ENCODE measurements at regions not wholly inside any gene's neighbourhood (a gene's known extent, or its start where the extent isn't known, plus 50 kb on each side); places are given as distances from the start of the nearest gene placed in this dataset.

DNA sequence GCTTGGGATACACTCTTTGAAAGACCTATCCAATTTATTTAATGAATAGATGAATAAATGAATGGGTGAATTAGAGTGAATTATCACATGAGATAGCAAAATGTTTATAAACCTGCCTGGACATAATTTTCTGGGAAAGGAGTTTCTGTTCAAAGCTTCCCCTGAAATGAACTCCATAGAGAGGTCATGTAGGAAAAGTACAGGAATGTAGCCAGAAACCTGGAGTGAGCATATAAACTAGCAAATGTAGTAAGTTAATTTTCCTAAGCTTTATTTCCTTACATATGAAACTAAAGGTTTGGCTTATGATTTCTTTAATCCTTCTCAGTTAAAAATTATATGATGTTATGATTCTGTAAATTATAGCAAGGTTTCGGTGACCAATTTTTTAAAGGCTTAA lies 380.3 kb upstream of the RSPO3 start:
- in situ Hi-C loops (cut with HindIII; ENCODE audit: low sequenced_read_pairs) = no loop called here

DNA sequence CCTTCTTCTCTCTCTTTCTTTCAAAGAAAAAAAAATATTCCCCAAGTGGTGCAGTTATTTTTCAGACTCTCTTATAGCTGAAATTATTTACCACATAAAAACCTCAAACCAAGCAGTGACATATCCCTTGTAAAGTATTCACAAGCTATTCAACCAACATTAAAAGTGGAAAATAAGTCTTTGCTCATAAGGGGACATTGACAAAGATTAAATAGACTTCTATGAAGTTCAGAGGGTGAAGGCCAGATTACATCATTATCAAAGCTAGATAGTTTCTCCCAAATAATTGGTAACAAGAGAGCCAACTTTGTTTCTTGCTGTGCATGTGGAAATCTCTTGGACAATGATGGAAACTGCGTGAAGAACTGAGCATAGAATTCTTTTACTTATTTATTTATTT lies 379.8 kb upstream of the RSPO3 start:
- in situ Hi-C loops (cut with HindIII; ENCODE audit: low sequenced_read_pairs) = no loop called here

DNA sequence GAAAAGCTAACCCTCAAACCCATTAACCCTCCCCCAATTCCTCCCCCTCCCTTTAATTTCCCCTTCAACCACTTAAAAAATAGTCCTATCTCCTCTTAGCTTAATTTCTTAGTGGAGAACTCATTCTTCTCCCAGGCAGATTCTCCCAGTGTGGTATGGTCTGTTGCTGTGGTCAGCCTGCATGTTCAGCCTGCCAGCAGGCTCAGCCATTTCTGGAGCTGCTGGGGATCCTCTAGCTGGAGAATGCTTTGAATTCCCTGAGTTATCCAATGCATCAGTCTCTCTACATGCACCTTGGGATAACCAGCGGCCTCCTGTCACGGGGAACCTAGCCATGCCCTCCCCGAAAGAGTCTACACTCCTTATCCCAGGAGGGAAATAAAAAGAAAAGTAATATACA lies 375.4 kb upstream of the RSPO3 start:
- in situ Hi-C loops (cut with HindIII; ENCODE audit: low sequenced_read_pairs) = no loop called here

DNA sequence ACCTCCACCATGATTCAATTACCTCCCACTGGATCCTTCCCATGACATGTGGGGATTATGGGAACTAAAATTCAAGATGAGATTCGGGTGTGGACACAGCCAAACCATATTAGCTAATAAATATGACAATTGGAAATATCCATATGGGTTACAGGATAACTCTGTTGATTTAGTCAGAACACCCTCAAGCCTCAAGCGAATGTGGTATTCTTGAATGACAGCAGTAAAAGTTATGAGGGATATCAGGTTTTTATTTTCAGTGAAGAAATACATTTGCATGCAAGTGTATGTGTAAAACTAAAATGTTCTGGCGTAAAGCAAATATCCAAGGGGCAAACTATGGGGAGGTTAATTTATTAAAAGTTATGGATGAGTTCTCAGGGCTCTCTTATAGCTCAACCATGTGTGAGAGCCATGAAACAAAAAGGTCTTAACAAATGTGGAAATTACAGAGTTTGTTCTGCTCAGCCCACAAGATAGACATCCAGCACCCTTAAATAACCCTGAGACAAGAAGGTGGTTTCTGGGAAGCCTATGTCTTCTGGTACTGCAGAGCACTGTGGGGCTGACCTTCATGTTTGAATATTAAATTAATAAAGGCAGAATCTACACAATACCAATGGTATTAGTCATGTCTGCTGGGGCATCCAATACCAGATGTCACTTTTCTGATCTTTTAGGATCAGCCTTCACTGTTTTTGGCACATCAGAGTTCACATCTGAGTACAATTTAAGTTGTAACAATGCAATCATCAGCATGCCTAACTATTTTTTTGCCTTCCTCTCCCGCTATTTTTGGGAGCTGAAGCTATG lies 370.5 kb upstream of the RSPO3 start:
- in situ Hi-C loops (cut with HindIII; ENCODE audit: low sequenced_read_pairs) = no loop called here

DNA sequence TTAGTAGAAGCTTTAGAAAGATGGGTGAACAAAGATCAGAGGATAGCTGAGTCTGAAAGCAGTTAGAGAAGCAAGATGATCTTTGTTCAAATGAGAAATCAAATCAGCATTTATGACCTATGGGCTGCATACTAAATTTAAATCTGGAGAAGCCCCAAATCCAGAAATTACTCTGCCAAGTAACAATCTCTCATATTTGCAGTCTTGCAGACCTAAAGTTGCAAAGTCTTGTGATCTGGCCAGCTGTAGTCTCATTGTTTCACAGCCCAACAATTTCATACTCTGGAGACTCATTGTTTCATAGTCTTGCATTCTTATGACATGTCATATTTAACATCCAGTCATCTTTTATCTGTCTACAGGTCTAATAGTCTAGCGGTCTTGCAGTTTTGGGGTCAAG lies 364.9 kb upstream of the RSPO3 start:
- in situ Hi-C loops (cut with HindIII; ENCODE audit: low sequenced_read_pairs) = no loop called here

DNA sequence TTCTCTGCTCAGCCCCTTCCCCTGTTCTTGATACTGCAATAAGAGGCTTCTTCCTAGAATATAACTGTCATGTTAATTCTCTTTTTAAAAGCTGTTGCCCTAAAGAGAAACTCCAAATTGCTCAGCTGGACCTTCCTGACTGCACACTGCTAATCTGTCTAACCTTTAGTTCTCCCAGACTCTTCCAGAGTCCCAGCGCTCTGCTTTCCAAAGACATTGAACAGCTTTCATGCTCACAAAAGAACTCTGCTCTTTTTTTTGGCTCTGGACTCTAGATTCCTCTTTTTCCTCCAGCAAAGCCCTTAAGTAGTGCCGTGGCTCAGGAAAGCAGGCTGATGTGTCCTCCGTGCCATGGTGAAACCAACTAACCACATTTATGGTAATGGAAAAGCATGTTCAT lies 356.6 kb upstream of the RSPO3 start:
- in situ Hi-C loops (cut with HindIII; ENCODE audit: low sequenced_read_pairs) = loop anchor here (10.0 kb wide), 1 partner anchor 67 kb away; no protein-coding TSS in a partner anchor

DNA sequence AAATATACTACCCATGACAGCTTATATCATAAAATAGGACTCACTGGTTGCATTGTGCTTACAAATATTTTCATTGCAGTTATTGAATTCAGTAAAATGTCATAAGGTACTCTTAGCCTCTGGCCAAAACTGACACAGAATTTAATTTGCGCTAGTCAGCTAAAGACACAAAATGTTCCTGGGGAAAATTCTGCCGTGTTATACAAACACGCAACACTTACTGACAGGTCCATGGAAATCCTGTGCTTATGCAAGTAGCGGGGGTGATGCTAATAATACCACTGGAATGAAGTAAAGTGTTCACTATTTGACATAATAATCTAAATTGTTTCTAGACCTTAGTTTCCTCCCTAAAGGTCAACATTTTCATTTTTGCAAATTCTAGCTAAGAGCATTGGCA lies 354.4 kb upstream of the RSPO3 start:
- in situ Hi-C loops (cut with HindIII; ENCODE audit: low sequenced_read_pairs) = loop anchor here (10.0 kb wide), 1 partner anchor 69 kb away; no protein-coding TSS in a partner anchor

DNA sequence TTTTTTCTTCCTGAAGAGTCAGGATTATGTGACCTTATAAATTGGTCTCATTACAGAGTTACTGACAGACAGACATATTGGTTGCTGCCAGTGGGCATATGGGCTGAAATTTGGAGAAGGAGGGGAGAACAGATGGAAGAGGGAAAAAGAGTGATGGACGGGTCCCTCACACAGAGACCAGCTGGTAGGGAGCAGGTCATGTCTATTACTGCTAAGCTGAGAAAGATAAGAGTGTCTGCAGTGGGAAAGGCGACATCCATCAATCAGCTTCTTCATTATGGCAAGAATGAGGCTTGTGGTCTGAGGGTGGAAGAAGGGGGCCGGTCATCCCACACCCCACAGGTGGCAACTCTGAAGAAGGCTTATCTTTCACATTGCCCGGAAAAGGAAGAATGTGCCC lies 353.8 kb upstream of the RSPO3 start:
- in situ Hi-C loops (cut with HindIII; ENCODE audit: low sequenced_read_pairs) = loop anchor here (5.0 to 10.0 kb wide), 2 partner anchors 58 to 70 kb away; no protein-coding TSS in a partner anchor

DNA sequence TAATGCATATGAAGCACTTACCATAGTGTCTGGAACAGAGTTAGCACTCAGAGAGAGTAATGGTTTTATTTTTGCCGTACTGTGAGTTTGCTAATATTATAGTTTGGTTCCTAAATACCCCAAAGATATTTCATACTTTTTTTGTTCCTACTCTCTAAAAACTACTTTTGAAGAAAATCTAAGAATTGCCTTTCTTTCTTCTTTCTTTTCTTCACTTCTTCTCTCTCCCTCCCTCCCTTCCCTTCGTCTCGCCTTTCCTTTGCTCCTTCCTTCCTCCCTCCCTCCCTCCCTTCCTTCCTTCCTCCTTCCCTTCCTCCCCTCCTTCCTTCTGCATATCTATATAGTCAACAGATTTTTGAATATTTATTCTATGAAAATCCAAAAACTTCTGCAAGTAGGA lies 351.7 kb upstream of the RSPO3 start:
- in situ Hi-C loops (cut with HindIII; ENCODE audit: low sequenced_read_pairs) = loop anchor here (5.0 to 10.0 kb wide), 2 partner anchors 55 to 72 kb away; no protein-coding TSS in a partner anchor

DNA sequence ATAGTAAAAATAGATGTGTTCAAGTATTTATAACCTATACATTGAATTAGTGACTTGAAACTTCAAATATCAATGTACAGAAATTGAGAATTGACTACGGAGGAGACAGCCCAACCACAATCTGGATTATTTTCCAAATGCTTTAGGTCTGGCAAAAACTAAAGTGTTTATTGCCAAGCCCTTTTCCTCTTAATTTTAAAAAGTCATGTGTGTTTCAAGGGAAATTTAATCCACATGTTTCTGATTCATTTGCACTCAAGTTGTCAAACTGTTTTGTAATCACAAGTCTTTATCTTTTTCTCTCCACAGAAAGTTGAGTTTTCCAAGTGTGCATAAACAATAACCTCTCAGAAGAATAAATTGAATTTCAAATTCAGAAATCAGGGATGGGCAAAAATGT lies 350.8 kb upstream of the RSPO3 start:
- in situ Hi-C loops (cut with HindIII; ENCODE audit: low sequenced_read_pairs) = loop anchor here (5.0 to 10.0 kb wide), 2 partner anchors 55 to 73 kb away; no protein-coding TSS in a partner anchor

DNA sequence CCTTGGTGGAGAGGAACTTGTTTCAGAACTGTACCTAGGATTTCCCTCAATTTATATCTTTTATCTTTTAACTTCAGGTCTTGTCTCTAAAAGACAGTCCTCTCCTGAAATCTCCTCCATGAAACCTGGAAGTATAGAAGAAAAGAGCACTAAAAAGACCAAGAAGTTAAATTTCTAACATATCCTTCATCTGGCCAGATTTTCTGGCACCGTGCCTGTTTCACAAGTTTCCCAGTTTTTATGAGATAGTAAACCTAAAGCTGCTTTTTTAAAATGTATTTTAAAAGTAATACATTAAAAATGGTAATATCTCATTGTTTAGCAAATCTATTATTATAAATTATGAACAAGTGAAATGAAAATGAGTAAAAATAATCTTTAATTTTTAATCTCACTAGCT lies 348.3 kb upstream of the RSPO3 start:
- in situ Hi-C loops (cut with HindIII; ENCODE audit: low sequenced_read_pairs) = no loop called here

DNA sequence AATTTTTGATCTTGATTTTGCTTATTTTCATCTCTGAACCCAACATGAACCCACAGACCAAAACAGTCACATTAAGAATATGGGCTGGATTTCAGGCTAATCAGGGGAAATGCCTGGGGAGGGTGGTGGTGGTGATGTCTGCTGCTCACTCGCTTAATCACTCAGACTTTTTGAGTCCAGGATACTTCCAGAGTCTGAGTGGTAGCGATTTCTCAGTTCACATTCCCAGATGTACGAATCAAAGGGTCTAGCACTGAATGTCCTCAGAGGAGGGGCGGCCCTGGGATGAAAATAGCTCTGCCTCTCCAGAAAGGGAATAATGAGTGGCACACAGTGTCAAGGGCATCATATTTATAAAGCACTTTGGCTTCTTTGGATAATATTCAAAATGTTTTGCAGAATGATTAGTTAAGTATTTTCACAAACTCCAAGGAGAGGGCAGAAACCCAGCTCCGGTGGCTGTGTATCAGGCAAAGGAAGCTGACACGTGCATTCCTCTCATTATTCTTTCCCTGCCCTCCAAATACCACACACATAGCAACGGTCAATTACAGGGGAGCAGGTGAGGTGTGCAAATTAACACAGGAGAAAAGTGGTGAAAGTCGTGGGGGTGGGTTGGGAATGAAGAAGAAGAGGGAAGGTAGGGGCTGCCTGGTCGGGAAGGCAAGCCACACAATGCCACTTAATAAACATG lies 345.2 kb upstream of the RSPO3 start:
- in situ Hi-C loops (cut with HindIII; ENCODE audit: low sequenced_read_pairs) = no loop called here

DNA sequence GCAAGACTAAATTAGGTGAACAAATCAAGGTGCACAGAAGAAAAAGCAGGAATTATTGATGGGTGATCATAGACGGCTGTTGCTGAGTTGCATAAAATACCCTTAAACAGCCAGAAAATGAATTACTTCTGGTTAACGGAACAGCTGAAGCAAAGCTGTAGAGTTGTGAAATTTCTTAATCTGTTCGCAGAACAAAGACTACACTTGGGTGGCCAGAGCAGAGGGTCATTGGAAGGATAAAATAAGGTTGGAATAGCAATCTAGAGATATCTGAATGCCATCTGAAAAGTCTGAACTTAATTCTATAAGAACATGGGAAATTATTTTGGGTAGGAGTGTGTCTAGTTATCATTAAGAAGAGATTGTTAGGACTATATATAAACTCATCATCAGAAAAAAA lies 339.1 kb upstream of the RSPO3 start:
- in situ Hi-C loops (cut with HindIII; ENCODE audit: low sequenced_read_pairs) = no loop called here

DNA sequence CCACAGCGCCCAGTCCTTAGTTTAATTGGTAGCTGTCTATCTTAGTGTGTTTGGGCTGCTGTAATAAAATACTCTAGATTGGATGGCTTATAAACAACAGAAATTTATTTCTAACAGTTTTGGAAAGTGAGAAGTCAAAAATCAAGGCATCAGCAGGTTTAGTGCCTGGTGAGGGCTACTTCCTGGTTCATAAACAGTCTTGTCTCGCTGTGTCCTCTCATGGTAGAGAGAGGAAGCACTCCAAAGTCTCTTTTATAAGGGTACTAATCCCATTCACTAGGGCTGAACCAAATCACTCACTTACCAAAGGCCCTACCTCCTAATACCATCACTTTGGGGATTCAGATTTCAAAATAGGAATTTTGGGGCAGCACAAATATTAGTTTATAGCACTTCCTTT lies 336.9 kb upstream of the RSPO3 start:
- in situ Hi-C loops (cut with HindIII; ENCODE audit: low sequenced_read_pairs) = no loop called here

DNA sequence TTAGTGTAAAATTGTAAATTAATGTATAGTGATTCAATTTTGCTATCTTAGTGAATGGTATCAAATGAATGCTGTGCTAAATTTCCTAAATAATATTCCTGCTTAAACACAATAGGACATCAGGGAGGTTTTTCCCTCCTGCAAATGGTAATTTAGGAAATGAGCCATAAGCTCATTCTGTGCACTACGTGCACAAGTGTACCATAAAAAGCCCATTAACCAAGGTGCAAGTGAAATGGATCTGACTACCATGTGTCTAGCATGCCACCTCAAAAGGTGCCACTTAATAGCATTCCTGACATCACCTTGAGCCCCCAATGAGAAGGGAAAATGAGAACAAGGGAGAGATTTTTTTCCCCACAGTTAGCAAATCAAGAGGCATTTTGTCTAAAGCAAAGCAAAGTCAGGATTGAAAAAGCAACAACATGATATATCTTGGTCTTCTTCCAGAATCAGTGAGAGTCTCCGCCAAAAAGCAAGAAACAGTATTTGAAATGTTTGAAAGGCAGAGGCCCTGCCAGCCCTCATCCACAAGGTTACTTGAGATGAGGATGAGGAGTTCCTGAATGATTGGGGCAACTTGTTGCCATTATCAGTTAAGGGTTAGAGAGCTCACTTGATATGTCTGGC lies 334.2 kb upstream of the RSPO3 start:
- in situ Hi-C loops (cut with HindIII; ENCODE audit: low sequenced_read_pairs) = no loop called here

DNA sequence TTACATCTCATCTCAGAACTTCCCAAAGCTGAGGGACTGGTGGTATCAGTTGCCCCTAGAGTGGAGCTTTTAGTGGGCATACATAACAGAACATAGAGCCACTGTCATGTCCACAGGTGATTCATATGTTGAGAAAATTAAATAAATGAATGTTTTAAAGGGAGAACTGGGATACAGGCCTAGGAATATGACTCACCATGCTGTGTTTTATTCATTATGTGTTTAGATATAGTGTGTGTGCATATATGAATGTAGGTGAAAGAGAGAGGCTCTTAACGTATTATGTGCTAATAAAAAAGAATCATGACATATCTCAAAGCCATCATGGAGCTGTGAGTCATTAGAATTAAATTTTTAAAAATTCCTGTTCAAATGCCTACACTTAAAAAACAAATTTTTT lies 332.2 kb upstream of the RSPO3 start:
- in situ Hi-C loops (cut with HindIII; ENCODE audit: low sequenced_read_pairs) = no loop called here

DNA sequence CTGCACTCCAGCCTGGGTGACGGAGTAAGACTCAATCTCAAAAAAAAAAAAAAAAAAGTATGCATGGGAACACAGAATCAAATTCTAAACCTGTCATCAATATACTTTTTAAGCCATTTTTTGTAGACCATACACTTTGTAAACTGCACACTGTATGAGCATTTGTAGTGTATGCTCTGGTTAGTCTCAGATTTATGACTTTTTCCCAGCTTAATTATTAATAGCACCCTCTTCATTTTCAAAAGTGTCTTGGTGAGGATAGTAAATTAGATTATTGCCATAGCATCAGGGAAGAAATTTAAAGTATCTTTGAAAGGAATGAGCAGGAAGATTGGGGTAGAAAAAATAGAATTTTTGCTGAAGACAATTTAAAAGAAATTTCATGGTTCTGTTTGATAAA lies 330.8 kb upstream of the RSPO3 start:
- in situ Hi-C loops (cut with HindIII; ENCODE audit: low sequenced_read_pairs) = no loop called here

DNA sequence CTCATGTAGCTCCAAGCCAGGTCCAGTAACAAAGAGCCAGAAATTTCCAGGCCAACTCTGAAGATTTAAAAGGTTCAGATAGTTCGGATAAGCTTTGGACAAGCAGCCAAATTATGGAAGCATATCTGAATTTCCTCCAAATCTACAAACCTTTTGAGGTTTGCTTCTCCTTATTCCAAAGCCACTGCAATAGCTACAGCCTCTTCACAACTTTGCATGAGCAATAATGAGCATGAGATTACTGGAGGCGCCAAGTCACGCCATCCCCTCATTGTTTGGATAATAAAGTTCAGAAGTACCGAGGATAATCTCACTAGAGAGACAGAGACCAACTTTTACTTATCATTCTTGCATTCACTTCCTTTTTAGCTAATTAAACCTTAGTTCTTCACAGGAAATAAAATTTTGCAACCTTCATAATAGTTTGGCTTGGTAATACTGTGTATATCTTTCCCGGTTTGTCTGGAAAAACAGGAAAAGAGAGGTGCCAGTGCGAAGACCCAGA lies 329.6 kb upstream of the RSPO3 start:
- in situ Hi-C loops (cut with HindIII; ENCODE audit: low sequenced_read_pairs) = no loop called here

DNA sequence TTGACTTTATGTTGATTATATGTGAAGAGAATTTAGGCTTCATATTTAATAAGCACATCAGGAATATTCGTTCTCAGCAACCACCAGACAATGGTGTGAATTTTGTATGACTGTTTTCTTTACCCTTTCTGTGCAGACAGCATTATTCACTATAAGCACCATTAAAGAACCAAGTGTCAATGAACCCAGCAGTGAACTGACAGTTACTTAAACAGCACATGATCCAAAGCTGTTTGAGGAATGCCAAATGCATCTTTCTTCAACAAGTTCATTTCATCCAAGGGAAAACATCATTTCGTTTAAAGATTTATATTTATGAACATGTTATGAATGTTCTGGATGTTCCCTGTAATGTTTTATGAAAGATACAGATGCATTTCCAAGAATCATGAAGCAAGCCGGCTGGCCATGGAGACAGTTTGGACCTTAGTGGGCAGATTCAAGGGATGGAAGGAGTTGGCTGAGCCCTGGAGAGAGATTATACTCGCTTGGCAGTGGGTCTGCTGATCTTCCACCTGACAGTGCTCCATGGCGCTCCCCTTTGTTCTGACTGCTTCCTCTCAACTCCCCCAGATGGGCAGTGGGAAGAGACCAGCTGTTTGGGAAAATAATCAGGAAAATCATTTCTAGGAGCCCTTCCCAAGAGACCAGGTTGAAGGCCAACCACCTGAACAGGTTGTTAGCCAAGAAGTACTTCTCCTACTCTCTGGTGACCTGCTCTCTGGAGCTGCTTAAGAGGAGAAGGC lies 326.0 kb upstream of the RSPO3 start:
- in situ Hi-C loops (cut with HindIII; ENCODE audit: low sequenced_read_pairs) = no loop called here

DNA sequence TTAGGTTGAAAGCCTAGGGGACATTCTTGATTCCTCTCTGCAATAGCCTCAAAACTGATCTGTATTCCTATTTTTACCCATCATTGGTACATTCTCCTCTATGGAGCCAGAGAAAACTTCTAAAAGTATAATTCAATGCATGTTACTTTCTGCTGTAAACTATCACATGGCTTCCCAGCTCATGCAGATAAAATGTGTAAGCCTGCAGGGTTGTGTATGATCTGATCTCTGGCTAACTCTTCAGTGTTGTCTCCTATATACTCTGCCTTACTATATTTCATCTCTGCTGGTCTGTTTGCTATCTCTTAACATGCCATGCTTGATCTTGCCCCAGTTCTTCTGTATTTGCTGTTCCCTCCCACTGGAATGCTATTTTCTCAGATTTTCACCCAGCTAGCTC lies 323.3 kb upstream of the RSPO3 start:
- in situ Hi-C loops (cut with HindIII; ENCODE audit: low sequenced_read_pairs) = no loop called here

DNA sequence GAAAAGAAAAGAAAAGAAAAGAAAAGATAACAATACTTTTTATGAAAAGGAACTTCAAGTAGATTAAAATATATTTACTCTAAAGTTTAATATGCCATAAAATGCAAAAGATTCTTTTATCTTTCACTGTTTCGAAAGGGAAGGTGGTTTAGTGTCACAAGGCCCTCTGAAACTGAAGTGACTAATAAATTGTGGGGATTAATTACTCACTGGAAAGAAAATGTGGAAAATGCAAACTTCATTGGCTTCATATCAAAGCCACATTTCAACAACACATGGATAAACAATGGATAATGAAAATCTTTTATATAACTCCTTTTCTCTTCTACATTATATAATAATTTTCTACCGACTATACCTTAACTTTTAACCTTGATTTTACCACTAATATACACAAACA lies 320.5 kb upstream of the RSPO3 start:
- in situ Hi-C loops (cut with HindIII; ENCODE audit: low sequenced_read_pairs) = no loop called here
